ENCODE measurements at regions not wholly inside any gene's neighbourhood (a gene's known extent, or its start where the extent isn't known, plus 50 kb on each side); places are given as distances from the start of the nearest gene placed in this dataset.

GRCh38 chr3:144409319-144409718, 437.7 kb downstream of the DIPK2A start:
- TF ChIP-seq POLR2AphosphoS5 (IDR thresholded peaks at IDR 0.05; ENCODE audit: low read depth, low read length) = no peak
- TF ChIP-seq POLR2A (IDR thresholded peaks at IDR 0.05; ENCODE audit: low read depth, low read length) = no peak
- no peak for TF ChIP-seq TAF1 (IDR thresholded peaks at IDR 0.05; ENCODE audit: borderline replicate concordance, low read depth, low read length)
